Activated CD4-positive, alpha-beta T cell treated with anti-CD3 and anti-CD28 coated beads, Interleukin-2, amount 50 U/mL, for 1 hour (primary cell): ENCODE measurements at regions not wholly inside any gene's neighbourhood (a gene's known extent, or its start where the extent isn't known, plus 50 kb on each side); places are given as distances from the start of the nearest gene placed in this dataset.
"Not testable (repeated sequence)": the region's sequence is repeated elsewhere in the genome, so short reads cannot be mapped to it uniquely, and the experiment has no call there.

Source experiments
- DNase-seq: peaks from one replicate; pipeline ENCODE4 v3.0.0-alpha.2; 2020

GRCh38 chr15:84360902-84361301 lies 125.3 kb downstream of the GOLGA6L4 start:
- DNase-seq: not testable (repeated sequence)

- not testable (repeated sequence) for DNase-seq
Observed at GRCh38 chr15:84384421-84384820, 148.8 kb downstream of the GOLGA6L4 start.

GRCh38 chr15:84387086-84387485 lies 151.5 kb downstream of the GOLGA6L4 start:
- no peak for DNase-seq

- not testable (repeated sequence) for DNase-seq
Observed at GRCh38 chr15:84388201-84388600, 152.6 kb downstream of the GOLGA6L4 start.

- not testable (repeated sequence) for DNase-seq
Observed at GRCh38 chr15:84388638-84389037, 153.1 kb downstream of the GOLGA6L4 start.

GRCh38 chr15:84390324-84390723 lies 154.8 kb downstream of the GOLGA6L4 start:
- not testable (repeated sequence) for DNase-seq

GRCh38 chr15:84391191-84391590 lies 155.6 kb downstream of the GOLGA6L4 start:
- DNase-seq: no peak

- not testable (repeated sequence) for DNase-seq
Observed at GRCh38 chr15:84392020-84392419, 156.4 kb downstream of the GOLGA6L4 start.

- DNase-seq: not testable (repeated sequence)
Observed at GRCh38 chr15:84393386-84393936, 157.9 kb downstream of the GOLGA6L4 start.

GRCh38 chr15:84393966-84394365 lies 158.4 kb downstream of the GOLGA6L4 start:
- not testable (repeated sequence) for DNase-seq

- DNase-seq: not testable (repeated sequence)
Observed at GRCh38 chr15:84395384-84395783, 159.8 kb downstream of the GOLGA6L4 start.

- not testable (repeated sequence) for DNase-seq
Observed at GRCh38 chr15:84395881-84396280, 160.3 kb downstream of the GOLGA6L4 start.

GRCh38 chr15:84397066-84397465 lies 161.5 kb downstream of the GOLGA6L4 start:
- not testable (repeated sequence) for DNase-seq

- not testable (repeated sequence) for DNase-seq
Observed at GRCh38 chr15:84398087-84398486, 162.5 kb downstream of the GOLGA6L4 start.

- DNase-seq: no peak
Observed at GRCh38 chr15:84398763-84399701, 163.5 kb downstream of the GOLGA6L4 start.

GRCh38 chr15:84400017-84400740 lies 164.6 kb downstream of the GOLGA6L4 start:
- DNase-seq: no peak

- DNase-seq: no peak
Observed at GRCh38 chr15:84400820-84401219, 165.2 kb downstream of the GOLGA6L4 start.

- not testable (repeated sequence) for DNase-seq
Observed at GRCh38 chr15:84401461-84401860, 165.9 kb downstream of the GOLGA6L4 start.

GRCh38 chr15:84401891-84402840 lies 166.6 kb downstream of the GOLGA6L4 start:
- DNase-seq: not testable (repeated sequence)

GRCh38 chr15:84402856-84403608 lies 167.5 kb downstream of the GOLGA6L4 start:
- no peak for DNase-seq

- not testable (repeated sequence) for DNase-seq
Observed at GRCh38 chr15:84409357-84409756, 173.8 kb downstream of the GOLGA6L4 start.
